Myocyte (in vitro differentiated cells): ENCODE measurements at regions not wholly inside any gene's neighbourhood (a gene's known extent, or its start where the extent isn't known, plus 50 kb on each side); places are given as distances from the start of the nearest gene placed in this dataset.

Experiments used
- DNase-seq: peaks from one replicate; pipeline ENCODE4 v3.0.0-alpha.2; 2012; ENCODE audit warnings: low read depth

DNA sequence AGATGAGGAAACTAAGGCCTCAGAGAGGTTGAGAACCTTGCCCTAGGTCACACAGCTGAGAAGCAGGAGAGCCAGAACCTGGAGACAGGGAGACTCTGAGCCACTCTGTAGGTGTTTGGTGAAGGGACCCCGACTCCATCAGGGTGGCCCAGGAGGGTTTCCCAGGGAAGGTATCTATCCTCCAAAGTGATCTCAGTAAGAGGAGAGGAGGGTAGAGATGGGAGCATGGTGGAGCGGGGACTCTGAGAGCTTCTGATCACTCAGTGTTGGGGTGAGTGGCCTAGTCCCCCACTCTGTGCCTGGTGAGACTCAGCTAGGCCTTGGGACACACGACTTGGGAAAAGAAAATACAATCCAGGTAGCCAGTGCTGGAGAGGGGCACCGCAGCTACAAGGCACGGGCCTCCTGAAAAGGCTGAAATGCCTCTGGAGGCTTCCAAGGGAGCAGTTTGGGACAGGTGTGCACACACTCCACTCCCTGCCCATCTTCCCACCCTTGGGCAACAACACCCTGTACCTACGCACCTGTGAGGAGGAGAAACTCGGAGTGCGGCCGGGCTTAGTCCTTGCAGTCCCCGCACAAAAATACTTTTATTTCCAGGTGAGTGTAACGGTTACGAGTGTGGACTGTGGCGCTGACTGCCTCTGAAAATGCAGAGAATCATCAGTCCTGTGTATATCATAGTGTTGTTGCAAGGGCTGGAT lies 80.8 kb downstream of the CAMK2N1 start:
- DNase-seq, result no peak
